SK-N-SH (cell line): ENCODE measurements at regions not wholly inside any gene's neighbourhood (a gene's known extent, or its start where the extent isn't known, plus 50 kb on each side); places are given as distances from the start of the nearest gene placed in this dataset.

Source experiments
- CTCF ChIA-PET: fragments of 300-600, 350-600 bp; formaldehyde crosslinking; extraction: SDS; loops from one replicate; lab custom pipeline; 2021; lab: Yijun Ruan, JAX
- POLR2A ChIA-PET: fragments of 350-600 bp; sonication (Branson Sonifier 250); formaldehyde crosslinking; extraction: SDS; loops from one replicate; lab custom pipeline; 2020; ENCODE audit warnings: antibody characterized with exemption, inconsistent platforms; lab: Yijun Ruan, JAX
- DNase-seq: peaks from one replicate; pipeline ENCODE4 v3.0.0; 2012
- H2AFZ ChIP-seq: fragments of 200-600 bp; sonication (generic); 2 replicates; pipeline ENCODE4 v1.8.1; 2016; ENCODE audit warnings: antibody characterized with exemption, mild to moderate bottlenecking, low read depth
- H3F3A ChIP-seq: fragments of 200-600 bp; sonication (generic); replicated peaks from 2 replicates; pipeline ENCODE3; 2016; ENCODE audit warnings: antibody characterized with exemption, mild to moderate bottlenecking; ENCODE audit not compliant: insufficient read depth
- H3K27ac ChIP-seq, 2 experiments: fragments of 200-500 bp in 1 of 2; fragments of 200-600 bp in 1 of 2; sonication (Bioruptor generic) in 1 of 2; sonication (generic), shearing (Covaris generic) in 1 of 2; 2 replicates each; pipeline versions ENCODE4 v1.5.1 to v1.6.1; 2014 to 2016; ENCODE audit warnings: low read depth in 2 of 2, inconsistent platforms in 1 of 2, low read length in 1 of 2, mild to moderate bottlenecking in 1 of 2, mixed read lengths in 1 of 2
- H3K27me3 ChIP-seq: fragments of 200-600 bp; sonication (generic), shearing (Covaris generic); 2 replicates; pipeline ENCODE4 v1.6.1; 2016; ENCODE audit warnings: mixed run types; ENCODE audit not compliant: insufficient read depth
- H3K36me3 ChIP-seq, 2 experiments: fragments of 200-500 bp in 1 of 2; fragments of 200-600 bp in 1 of 2; sonication (Bioruptor generic) in 1 of 2; sonication (generic) in 1 of 2; replicated peaks in 1 of 2; 2 replicates each; pipeline versions ENCODE3 to v1.5.1; 2014 to 2016; ENCODE audit warnings: low read length in 1 of 2, mild to moderate bottlenecking in 1 of 2; ENCODE audit not compliant: insufficient read depth in 2 of 2, control insufficient read depth in 1 of 2
- H3K4me1 ChIP-seq, 2 experiments: fragments of 200-500 bp in 1 of 2; fragments of 200-600 bp in 1 of 2; sonication (Bioruptor generic) in 1 of 2; sonication (generic), shearing (Covaris generic) in 1 of 2; 2 replicates each; pipeline versions ENCODE4 v1.5.1 to v1.6.1; 2014 to 2016; ENCODE audit warnings: low read depth in 1 of 2, low read length in 1 of 2, mixed run types in 1 of 2; ENCODE audit not compliant: insufficient read depth in 2 of 2, control insufficient read depth in 1 of 2
- H3K4me2 ChIP-seq: fragments of 200-600 bp; sonication (generic), shearing (Covaris generic); 2 replicates; pipeline ENCODE4 v1.6.1; 2017; ENCODE audit warnings: mixed run types
- H3K4me3 ChIP-seq, 2 experiments: fragments of 200-500 bp in 1 of 2; fragments of 200-600 bp in 1 of 2; sonication (Bioruptor generic) in 1 of 2; sonication (generic), shearing (Covaris generic) in 1 of 2; 2 replicates each; pipeline versions ENCODE4 v1.5.1 to v1.8.1; 2014 to 2016; ENCODE audit warnings: low read depth in 2 of 2, inconsistent platforms in 1 of 2, low read length in 1 of 2, mild to moderate bottlenecking in 1 of 2, mixed read lengths in 1 of 2, moderate library complexity in 1 of 2
- H3K79me2 ChIP-seq: fragments of 200-600 bp; sonication (generic); 2 replicates; pipeline ENCODE4 v1.8.1; 2017; ENCODE audit warnings: mild to moderate bottlenecking; ENCODE audit not compliant: insufficient read depth
- H3K9ac ChIP-seq: fragments of 200-600 bp; sonication (generic); 2 replicates; pipeline ENCODE4 v1.6.1; 2017; ENCODE audit warnings: mixed run types
- H3K9me2 ChIP-seq: fragments of 200-600 bp; sonication (generic); 2 replicates; pipeline ENCODE4 v1.6.1; 2017; ENCODE audit warnings: mixed run types
- H3K9me3 ChIP-seq: fragments of 200-600 bp; sonication (generic); 2 replicates; pipeline ENCODE4 v1.6.1; 2017; ENCODE audit warnings: mixed run types, mild to moderate bottlenecking, moderate library complexity
- H4K20me1 ChIP-seq: fragments of 200-600 bp; sonication (generic); 2 replicates; pipeline ENCODE4 v1.6.1; 2017; ENCODE audit warnings: mild to moderate bottlenecking, mixed run types; ENCODE audit not compliant: insufficient read depth
- CHD2 ChIP-seq: fragments of 150-350 bp; IDR thresholded peaks from 2 replicates; pipeline ENCODE4 v1.6.1; 2018; ENCODE audit warnings: low read length; ENCODE audit not compliant: partially characterized antibody
- CTCF ChIP-seq: fragments of 200-600 bp; sonication (generic); IDR thresholded peaks from 2 replicates; pipeline ENCODE4 v1.6.1; 2017; ENCODE audit warnings: antibody characterized with exemption, mild to moderate bottlenecking, moderate library complexity
- ELF1 ChIP-seq: IDR thresholded peaks from 2 replicates; pipeline ENCODE4 v1.4.0; 2012
- EP300 ChIP-seq, 2 experiments: IDR thresholded peaks; 2 replicates each; pipeline versions ENCODE4 v1.4.0 to v1.6.1; 2012; ENCODE audit warnings: borderline replicate concordance in 1 of 2, low read depth in 1 of 2, low read length in 1 of 2
- EZH2phosphoT487 ChIP-seq: fragments of 200-600 bp; sonication (generic); IDR thresholded peaks from 2 replicates; pipeline ENCODE4 v1.6.1; 2017; ENCODE audit warnings: low read depth, mixed run types, mild to moderate bottlenecking, antibody characterized with exemption, moderate library complexity, borderline replicate concordance
- FOXJ3 ChIP-seq: sonication (generic); formaldehyde crosslinking; IDR thresholded peaks from 2 replicates; pipeline ENCODE4 v1.5.1; 2020; ENCODE audit warnings: mild to moderate bottlenecking, missing genetic modification reagents
- GABPA ChIP-seq: IDR thresholded peaks from 2 replicates; pipeline ENCODE4 v1.4.0; 2012; ENCODE audit warnings: low read depth, mild to moderate bottlenecking
- GATA2 ChIP-seq: sonication (generic); formaldehyde crosslinking; IDR thresholded peaks from 2 replicates; pipeline ENCODE4 v1.5.0; 2020; ENCODE audit warnings: mild to moderate bottlenecking, missing genetic modification reagents
- IRF3 ChIP-seq: fragments of 150-350 bp; IDR thresholded peaks from 2 replicates; pipeline ENCODE4 v1.6.1; 2016; ENCODE audit warnings: mild to moderate bottlenecking, low read depth, low read length
- JUND ChIP-seq: IDR thresholded peaks from 2 replicates; pipeline ENCODE4 v1.4.0; 2012
- MEF2A ChIP-seq: IDR thresholded peaks from 2 replicates; pipeline ENCODE4 v1.4.0; 2012; ENCODE audit warnings: low read depth, borderline replicate concordance
- MXI1 ChIP-seq: IDR thresholded peaks from 2 replicates; pipeline ENCODE4 v1.6.1; 2012; ENCODE audit warnings: mild to moderate bottlenecking, low read depth, low read length, improper control_type of control experiment
- NFIC ChIP-seq: IDR thresholded peaks from 2 replicates; pipeline ENCODE4 v1.4.0; 2012; ENCODE audit warnings: borderline replicate concordance
- NRF1 ChIP-seq: IDR thresholded peaks from 2 replicates; pipeline ENCODE4 v1.6.1; 2012; ENCODE audit warnings: low read depth, mild to moderate bottlenecking, low read length
- PBX3 ChIP-seq: IDR thresholded peaks from 2 replicates; pipeline ENCODE4; 2012
- RAD21 ChIP-seq: IDR thresholded peaks from 2 replicates; pipeline ENCODE4 v1.6.1; 2012; ENCODE audit warnings: mild to moderate bottlenecking, low read length
- RCOR1 ChIP-seq: fragments of 150-350 bp; IDR thresholded peaks from 2 replicates; pipeline ENCODE4 v1.6.1; 2017; ENCODE audit warnings: antibody characterized with exemption, low read length
- RFX5 ChIP-seq: IDR thresholded peaks from 2 replicates; pipeline ENCODE4 v1.6.1; 2012; ENCODE audit warnings: mild to moderate bottlenecking, improper control_type of control experiment, low read length
- RXRA ChIP-seq: IDR thresholded peaks from 2 replicates; pipeline ENCODE4 v1.4.0; 2012; ENCODE audit warnings: low read depth, mild to moderate bottlenecking, borderline replicate concordance
- SMC3 ChIP-seq: IDR thresholded peaks from 2 replicates; pipeline ENCODE4 v1.6.1; 2012; ENCODE audit warnings: low read depth, low read length, improper control_type of control experiment
- TAF1 ChIP-seq: IDR thresholded peaks from 2 replicates; pipeline ENCODE4 v1.6.1; 2012; ENCODE audit warnings: low read depth, mild to moderate bottlenecking, low read length, moderate library complexity, borderline replicate concordance
- TCF12 ChIP-seq: IDR thresholded peaks from 2 replicates; pipeline ENCODE4 v1.4.0; 2012
- TEAD4 ChIP-seq: IDR thresholded peaks from 2 replicates; pipeline ENCODE4 v1.4.0; 2012; ENCODE audit warnings: mild to moderate bottlenecking, borderline replicate concordance; ENCODE audit not compliant: insufficient read depth
- USF1 ChIP-seq: IDR thresholded peaks from 2 replicates; pipeline ENCODE4 v1.4.0; 2012; ENCODE audit warnings: low read depth, borderline replicate concordance
- USF2 ChIP-seq: fragments of 150-350 bp; IDR thresholded peaks from 2 replicates; pipeline ENCODE4 v1.6.1; 2017; ENCODE audit warnings: antibody characterized with exemption, low read length, low read depth, borderline replicate concordance
- YY1 ChIP-seq: IDR thresholded peaks from 2 replicates; pipeline ENCODE4 v1.4.0; 2012; ENCODE audit warnings: low read depth, mild to moderate bottlenecking
- ZBTB33 ChIP-seq: IDR thresholded peaks from 2 replicates; pipeline ENCODE4 v1.4.0; 2012; ENCODE audit warnings: low read depth, borderline replicate concordance
- WGBS: methylation state at CpG from one replicate; pipeline ENCODE4 v1.1.6; 2017; ENCODE audit warnings: low lambda C conversion rate; 5-methylcytosine and 5-hydroxymethylcytosine counted together

GRCh38 chr3:177802151-177802900, 605.0 kb upstream of the TBL1XR1 start:
- ChIA-PET CTCF (no interaction called here), POLR2A (no interaction called here)
- Histone ChIP-seq H3K79me2 (no peaks in the 10 kb centered on the region), H3K27me3 (no peaks in the 10 kb centered on the region), H3K4me3 (no peak overlapping the region), H3K36me3 (no peaks in the 10 kb centered on the region), H3K9me3 (no peaks in the 10 kb centered on the region), H3F3A (peaks cover 16% of the 10 kb centered on the region), H3K4me1 (no peaks in the 10 kb centered on the region; a peak in 2 of 4 replicates), H3K9me2 (no peaks in the 10 kb centered on the region), H3K27ac (peak overlapping the region; percentile 32 to 35; a peak in 3 of 4 replicates), H2AFZ (no peak overlapping the region), H3K4me2 (no peak overlapping the region), H4K20me1 (no peaks in the 10 kb centered on the region), H3K9ac (no peak overlapping the region)
- no peak for DNase-seq
- 43% methylated on average over 5 of the region's 5 CpGs for WGBS
- TF ChIP-seq TEAD4: 0 out of 2 replicates have a peak, but pooled peaks have one; percentile 30
- no peak for TF ChIP-seq CTCF
- no peak for TF ChIP-seq SMC3
- TF ChIP-seq NFIC: peak; percentile 48
- no peak for TF ChIP-seq ZBTB33
- 0 out of 2 replicates have a peak, but pooled peaks have one; percentile 5 for TF ChIP-seq RAD21
- no peak for TF ChIP-seq CHD2
- TF ChIP-seq TCF12: peak; percentile 63
- TF ChIP-seq ELF1: no peak
- no peak for TF ChIP-seq MXI1
- no peak; the same call in 1 of the 2 replicates for TF ChIP-seq RXRA
- no peak for TF ChIP-seq USF1
- no peak for TF ChIP-seq IRF3
- no peak for TF ChIP-seq EZH2phosphoT487
- TF ChIP-seq NRF1: no peak
- TF ChIP-seq TAF1: no peak
- peak; percentile 66 for TF ChIP-seq PBX3
- peak; percentile 9 to 49; a peak in 2 of 4 replicates for TF ChIP-seq EP300 (IDR thresholded peaks at IDR 0.05; ENCODE audit: borderline replicate concordance in 1 of 2, low read depth in 1 of 2, low read length in 1 of 2)
- no peak for TF ChIP-seq RCOR1
- TF ChIP-seq GABPA: no peak
- no peak for TF ChIP-seq USF2
- no peak for TF ChIP-seq FOXJ3
- TF ChIP-seq GATA2 (CRISPR knock-in tag): no peak
- TF ChIP-seq YY1: no peak
- TF ChIP-seq MEF2A: 0 out of 2 replicates have a peak, but pooled peaks have one; percentile 27
- TF ChIP-seq RFX5: no peak
- TF ChIP-seq JUND: peak; percentile 53; the same call in 1 of the 2 replicates
